HepG2 (cell line): ENCODE measurements at regions not wholly inside any gene's neighbourhood (a gene's known extent, or its start where the extent isn't known, plus 50 kb on each side); places are given as distances from the start of the nearest gene placed in this dataset.

Experiments
- ATAC-seq: fragments of 200-7000 bp; cut with Tn5 transposase; 3 replicates; pipeline ENCODE4 v1.9.1; 2020; ENCODE audit warnings: mild to moderate bottlenecking, moderate library complexity
- BruUV-seq: library from RNA; stranded (reverse); fragments of 400-500 nt; replicated peaks from 2 replicates; lab custom pipeline; 2021; lab: Mats Ljungman, UMichigan
- CTCF ChIA-PET: fragments of 300-600 bp; formaldehyde crosslinking; extraction: SDS; loops from one replicate; lab custom pipeline; 2021; ENCODE audit warnings: low total read pairs, inconsistent platforms, low intra/inter-chr PET ratio; lab: Yijun Ruan, JAX
- POLR2A ChIA-PET: fragments of 350-600 bp; sonication (Branson Sonifier 250); formaldehyde crosslinking; loops from one replicate; lab custom pipeline; 2020; ENCODE audit warnings: antibody characterized with exemption, inconsistent platforms; lab: Yijun Ruan, JAX
- DNase-seq: peaks from one replicate; pipeline ENCODE4 v3.0.0-alpha.2; 2015; ENCODE audit warnings: low spot score
- FAIRE-seq: peaks from 3 replicates; lab custom pipeline; 2011; peaks lifted over from hg19 to GRCh38; lab: Jason Lieb, UNC
- H2AFZ ChIP-seq: one replicate; pipeline ENCODE4 v1.6.1; 2011; ENCODE audit warnings: low read length, inconsistent platforms
- H3K27ac ChIP-seq: fragments of 300-600 bp; 3 replicates; pipeline ENCODE4 v1.8.0; 2011; ENCODE audit warnings: mixed run types, mild to moderate bottlenecking, mixed read lengths, low read length, inconsistent platforms; ENCODE audit not compliant: insufficient read depth; ENCODE audit errors: extremely low read length
- H3K27me3 ChIP-seq, 2 experiments: fragments of 200-600 bp in 1 of 2; 2 replicates in 1 of 2; 3 replicates in 1 of 2; pipeline versions ENCODE4 v1.6.0 to v1.8.0; 2011; ENCODE audit warnings: low read length in 2 of 2, mild to moderate bottlenecking in 2 of 2, moderate library complexity in 2 of 2, inconsistent platforms in 1 of 2; ENCODE audit not compliant: insufficient read depth in 2 of 2, control insufficient read depth in 1 of 2
- H3K36me3 ChIP-seq, 2 experiments: fragments of 200-600 bp in 1 of 2; replicated peaks in 1 of 2; 2 replicates in 1 of 2; 3 replicates in 1 of 2; pipeline versions ENCODE4 v1.5.1 to v1.8.0; 2011; ENCODE audit warnings: low read length in 2 of 2, inconsistent platforms in 1 of 2; ENCODE audit not compliant: insufficient read depth in 2 of 2, control insufficient read depth in 1 of 2
- H3K4me1 ChIP-seq: 2 replicates; pipeline ENCODE4 v1.5.1; 2012; ENCODE audit warnings: low read length, inconsistent platforms; ENCODE audit not compliant: insufficient read depth
- H3K4me2 ChIP-seq: 2 replicates; pipeline ENCODE4 v1.6.0; 2011; ENCODE audit warnings: low read depth, low read length, inconsistent platforms
- H3K4me3 ChIP-seq, 3 experiments: fragments of 200-600 bp in 1 of 3; sonication (generic), shearing (Covaris generic) in 1 of 3; replicated peaks in 1 of 3; 2 replicates each; pipeline ENCODE4 v1.5.1; 2011 to 2016; ENCODE audit warnings: low read length in 3 of 3, inconsistent platforms in 2 of 3, low read depth in 2 of 3, mild to moderate bottlenecking in 2 of 3, control low read depth in 1 of 3, mixed read lengths in 1 of 3; ENCODE audit not compliant: insufficient read depth in 1 of 3
- H3K79me2 ChIP-seq: one replicate; pipeline ENCODE4 v1.6.1; 2011; ENCODE audit warnings: low read length, inconsistent platforms; ENCODE audit not compliant: insufficient read depth
- H3K9ac ChIP-seq: 2 replicates; pipeline ENCODE4 v1.6.0; 2011; ENCODE audit warnings: mild to moderate bottlenecking, low read depth, low read length, inconsistent platforms; ENCODE audit not compliant: insufficient read depth
- H3K9me3 ChIP-seq: 2 replicates; pipeline ENCODE4 v1.5.1; 2012; ENCODE audit warnings: mild to moderate bottlenecking, low read length
- H4K20me1 ChIP-seq: 2 replicates; pipeline ENCODE4 v1.6.0; 2011; ENCODE audit warnings: inconsistent platforms, mild to moderate bottlenecking, low read length, moderate library complexity; ENCODE audit not compliant: insufficient read depth
- ARNT ChIP-seq: fragments of 450-650 bp; IDR thresholded peaks from 2 replicates; pipeline ENCODE4 v1.6.1; 2017
- HMG20A ChIP-seq: IDR thresholded peaks from 2 replicates; pipeline ENCODE4 v1.6.1; 2016; ENCODE audit warnings: borderline replicate concordance
- SALL2 ChIP-seq: sonication (generic); formaldehyde crosslinking; IDR thresholded peaks from 2 replicates; pipeline ENCODE4 v1.8.1; 2023; ENCODE audit warnings: mild to moderate bottlenecking, missing genetic modification reagents, inconsistent platforms
- TGIF2 ChIP-seq: IDR thresholded peaks from 2 replicates; pipeline ENCODE4 v1.6.1; 2016; ENCODE audit warnings: control low read depth, missing compliant biosample characterization
- ZBTB46 ChIP-seq: sonication (generic); formaldehyde crosslinking; IDR thresholded peaks from 2 replicates; pipeline ENCODE4 v1.4.0; 2020; ENCODE audit warnings: mild to moderate bottlenecking, missing genetic modification reagents, borderline replicate concordance
- ZC3H4 ChIP-seq: sonication (generic); formaldehyde crosslinking; IDR thresholded peaks from 2 replicates; pipeline ENCODE4 v1.4.0; 2020; ENCODE audit warnings: missing genetic modification reagents, borderline replicate concordance
- ZFAT ChIP-seq: sonication (generic); formaldehyde crosslinking; conservative IDR thresholded peaks from 2 replicates; pipeline ENCODE4 v1.8.1; 2023; ENCODE audit warnings: missing genetic modification reagents, inconsistent platforms
- ZFP91 ChIP-seq: sonication (generic); formaldehyde crosslinking; IDR thresholded peaks from 2 replicates; pipeline ENCODE4 v1.9.0; 2022; ENCODE audit warnings: missing genetic modification reagents, mild to moderate bottlenecking, borderline replicate concordance
- ZMYM4 ChIP-seq: sonication (generic); formaldehyde crosslinking; IDR thresholded peaks from 2 replicates; pipeline ENCODE4 v1.8.1; 2023; ENCODE audit warnings: mild to moderate bottlenecking, missing genetic modification reagents
- WGBS: methylation state at CpG from one replicate; pipeline ENCODE4 v1.1.6; 2017; ENCODE audit warnings: low lambda C conversion rate; 5-methylcytosine and 5-hydroxymethylcytosine counted together
- in situ Hi-C: cut with HindIII; loops from 2 replicates; pipeline ENCODE4 v1.10.0; 2017; ENCODE audit warnings: low pct_unique_long_range_greater_than_20kb; ENCODE audit not compliant: extremely low pct_ligation_motif_present
- intact Hi-C: fragments of 100-400 bp; cut with micrococcal nuclease; formaldehyde crosslinking; loops from one replicate; pipeline ENCODE4 v1.10.0; 2022; ENCODE audit not compliant: unreplicated experiment

GRCh38 chr13:30359991-30360390 lies 52.6 kb upstream of the KATNAL1 start:
- FAIRE-seq, result no peak
- CTCF ChIA-PET, result no interaction called here

More at GRCh38 chr13:30359991-30360390, 52.6 kb upstream of the KATNAL1 start:
- Histone ChIP-seq H3K9me3 (no peaks in the 10 kb centered on the region), H2AFZ (no peak overlapping the region), H4K20me1 (no peaks in the 10 kb centered on the region)
- in situ Hi-C loops (no loop called here), intact Hi-C loops (loop anchor here (5.0 to 10.0 kb wide), 2 partner anchors 37 to 445 kb away; no protein-coding TSS in a partner anchor)
- TF ChIP-seq ZBTB46 (CRISPR knock-in tag) (no peak), TGIF2 (CRISPR knock-in tag) (no peak), ZC3H4 (CRISPR knock-in tag) (no peak), HMG20A (CRISPR knock-in tag) (no peak), ZFP91 (CRISPR knock-in tag) (no peak), ZMYM4 (CRISPR knock-in tag) (no peak), ARNT (no peak), ZFAT (CRISPR knock-in tag) (no peak), SALL2 (CRISPR knock-in tag) (no peak)
- TF ChIP-seq, all 625 proteins: peak for 0
- H3K4me3 ChIP-seq, result no peak overlapping the region
- H3K79me2 ChIP-seq, result no peaks in the 10 kb centered on the region
- H3K27me3 ChIP-seq, result no peaks in the 10 kb centered on the region
- no TSS peak for BruUV-seq
- POLR2A ChIA-PET, result no interaction called here
- H3K4me2 ChIP-seq, result no peak overlapping the region
- H3K9ac ChIP-seq, result no peak overlapping the region
- ATAC-seq (no peak), DNase-seq (no peak)
- H3K36me3 ChIP-seq, result no peaks in the 10 kb centered on the region
- 30% methylated on average over 2 of the region's 2 CpGs for WGBS
- H3K27ac ChIP-seq, result no peak overlapping the region
- H3K4me1 ChIP-seq, result peaks cover 29% of the 10 kb centered on the region
